ENCODE measurements at regions not wholly inside any gene's neighbourhood (a gene's known extent, or its start where the extent isn't known, plus 50 kb on each side); places are given as distances from the start of the nearest gene placed in this dataset.

DNA sequence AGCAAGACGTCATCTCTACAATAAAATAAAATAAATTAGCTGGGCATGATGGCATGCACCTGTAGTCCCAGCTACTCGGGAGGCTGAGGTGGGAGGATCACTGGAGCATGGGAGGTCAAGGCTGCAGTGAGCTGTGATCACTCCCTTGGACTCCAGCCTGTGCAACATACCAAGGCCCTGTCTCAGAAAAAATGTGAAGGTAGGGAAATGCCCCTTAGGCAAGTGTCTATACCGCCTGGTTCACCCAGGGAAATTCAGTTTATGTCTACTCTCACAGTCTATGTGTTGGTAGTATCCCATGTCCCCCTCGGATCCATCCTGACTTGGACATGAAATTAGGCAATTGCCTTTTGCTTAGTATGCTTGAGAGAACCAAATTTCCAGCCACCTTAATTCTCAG is 88.4 kb upstream of the TMEM132C start:
- peaks cover 62% of the 10 kb centered on the region for H3K9me3 Mint-ChIP-seq
- no peak for TF ChIP-seq CTCF (IDR thresholded peaks at IDR 0.05)
- no peak overlapping the region for H3K4me3 Mint-ChIP-seq
- H3K4me1 Mint-ChIP-seq (ENCODE audit: low read depth), result no peaks in the 10 kb centered on the region
- DNase-seq, result no peak
- peaks cover 13% of the 10 kb centered on the region; the same call in 1 of the 2 replicates for H3K36me3 Mint-ChIP-seq (ENCODE audit: low read depth)
- peaks cover 3% of the 10 kb centered on the region; the same call in 1 of the 2 replicates for H3K27me3 Mint-ChIP-seq (ENCODE audit: insufficient read depth)
- no peak overlapping the region for H3K27ac Mint-ChIP-seq

DNA sequence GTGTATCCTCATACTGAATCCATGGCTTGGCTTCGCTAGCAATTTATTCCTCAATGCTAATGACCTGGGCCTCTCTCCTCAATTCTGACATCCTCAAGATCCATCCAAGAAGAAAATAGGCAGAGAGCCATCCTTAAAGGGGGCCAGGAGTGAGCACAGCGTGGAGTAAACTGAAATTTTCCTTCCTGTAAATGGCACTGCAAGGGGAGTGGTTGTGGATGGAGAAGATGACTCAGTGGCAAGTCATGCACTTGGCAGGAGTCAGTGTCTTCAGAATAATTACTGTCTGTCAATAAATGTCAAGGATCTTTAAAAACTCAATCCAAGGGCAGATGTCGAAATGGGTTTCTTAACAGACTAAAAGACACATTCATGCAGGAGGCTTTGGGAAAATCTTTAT is 88.0 kb upstream of the TMEM132C start:
- Mint-ChIP-seq H3K4me3 (no peak overlapping the region), H3K9me3 (peaks cover 62% of the 10 kb centered on the region), H3K4me1 (ENCODE audit: low read depth) (no peaks in the 10 kb centered on the region), H3K27me3 (ENCODE audit: insufficient read depth) (peaks cover 3% of the 10 kb centered on the region; the same call in 1 of the 2 replicates), H3K27ac (no peak overlapping the region), H3K36me3 (ENCODE audit: low read depth) (peaks cover 13% of the 10 kb centered on the region; the same call in 1 of the 2 replicates)
- TF ChIP-seq CTCF (IDR thresholded peaks at IDR 0.05), result no peak
- DNase-seq, result no peak

GRCh38 chr12:128180166-128180565 is 86.8 kb upstream of the TMEM132C start:
- Mint-ChIP-seq H3K36me3 (ENCODE audit: low read depth) (peaks cover 13% of the 10 kb centered on the region; the same call in 1 of the 2 replicates), H3K27ac (no peak overlapping the region), H3K4me3 (no peak overlapping the region), H3K27me3 (ENCODE audit: insufficient read depth) (peaks cover 3% of the 10 kb centered on the region), H3K4me1 (ENCODE audit: low read depth) (no peaks in the 10 kb centered on the region), H3K9me3 (peaks cover 67% of the 10 kb centered on the region)
- TF ChIP-seq CTCF (IDR thresholded peaks at IDR 0.05), result no peak
- no peak for DNase-seq

DNA sequence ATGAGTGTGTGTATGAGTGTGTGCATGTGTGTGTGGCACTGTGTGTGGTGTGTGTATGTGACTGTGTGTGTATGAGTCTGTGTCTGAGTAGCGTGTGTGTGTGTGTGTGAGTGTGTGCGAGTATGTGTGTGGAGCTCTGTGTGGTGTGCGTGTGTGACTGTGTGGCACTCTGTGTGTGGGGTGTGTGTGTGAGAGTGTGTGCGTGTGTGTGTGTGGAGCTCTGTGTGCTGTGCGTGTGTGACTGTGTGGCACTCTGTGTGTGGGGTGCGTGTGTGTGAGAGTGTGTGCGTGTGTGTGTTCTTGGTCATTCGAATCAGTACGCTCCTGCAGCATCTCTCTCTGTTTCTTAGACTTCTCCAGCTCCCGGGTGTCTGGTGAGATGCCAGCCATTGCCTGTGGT is 76.9 kb upstream of the TMEM132C start:
- no peak for TF ChIP-seq CTCF (IDR thresholded peaks at IDR 0.05)
- Mint-ChIP-seq H3K36me3 (ENCODE audit: low read depth) (no peaks in the 10 kb centered on the region), H3K4me1 (ENCODE audit: low read depth) (no peaks in the 10 kb centered on the region), H3K27me3 (ENCODE audit: insufficient read depth) (no peaks in the 10 kb centered on the region), H3K4me3 (no peak overlapping the region), H3K9me3 (peaks cover 31% of the 10 kb centered on the region), H3K27ac (no peak overlapping the region)
- no peak for DNase-seq

- no peak for TF ChIP-seq CTCF (IDR thresholded peaks at IDR 0.05)
- Mint-ChIP-seq H3K9me3 (peaks cover 29% of the 10 kb centered on the region), H3K4me1 (ENCODE audit: low read depth) (no peaks in the 10 kb centered on the region), H3K27me3 (ENCODE audit: insufficient read depth) (no peaks in the 10 kb centered on the region), H3K27ac (no peak overlapping the region), H3K4me3 (no peak overlapping the region), H3K36me3 (ENCODE audit: low read depth) (no peaks in the 10 kb centered on the region)
- no peak for DNase-seq
Measured at GRCh38 chr12:128190614-128191013, 76.4 kb upstream of the TMEM132C start.

DNA sequence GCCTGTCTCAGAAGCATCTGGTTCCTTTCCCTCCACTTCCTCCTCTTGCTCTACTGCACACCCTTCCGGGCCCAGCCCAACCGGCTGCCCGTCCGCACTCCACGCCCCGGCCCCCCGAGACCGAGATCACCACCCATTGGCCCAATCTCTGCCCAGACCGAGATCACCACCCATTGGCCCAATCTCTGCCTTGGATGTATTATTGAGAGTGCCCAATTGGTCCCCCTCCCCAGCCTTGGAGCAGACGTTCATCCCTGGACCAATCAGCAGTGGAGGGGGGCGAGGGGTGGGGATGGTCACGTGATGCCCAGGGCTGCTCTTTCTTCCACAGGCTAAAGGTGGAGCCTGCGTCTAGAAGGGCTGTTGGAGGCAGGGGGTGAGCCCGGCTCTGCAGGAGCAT is 75.6 kb upstream of the TMEM132C start:
- H3K36me3 Mint-ChIP-seq (ENCODE audit: low read depth), result no peaks in the 10 kb centered on the region
- H3K4me1 Mint-ChIP-seq (ENCODE audit: low read depth), result no peaks in the 10 kb centered on the region
- no peak for DNase-seq
- no peak for TF ChIP-seq CTCF (IDR thresholded peaks at IDR 0.05)
- peaks cover 36% of the 10 kb centered on the region for H3K9me3 Mint-ChIP-seq
- H3K27me3 Mint-ChIP-seq (ENCODE audit: insufficient read depth), result peaks cover 3% of the 10 kb centered on the region; the same call in 1 of the 2 replicates
- no peak overlapping the region for H3K27ac Mint-ChIP-seq
- H3K4me3 Mint-ChIP-seq, result no peak overlapping the region
